ENCODE measurements at regions not wholly inside any gene's neighbourhood (a gene's known extent, or its start where the extent isn't known, plus 50 kb on each side); places are given as distances from the start of the nearest gene placed in this dataset.

GRCh38 chr2:8544171-8544785 lies 137.6 kb upstream of the ID2 start:
- Histone ChIP-seq H3K27me3 (ENCODE audit: insufficient read depth, low read length) (no peaks in the 10 kb centered on the region), H2BK12ac (ENCODE audit: low read length) (peak overlapping the region; percentile 23), H3K36me3 (ENCODE audit: control insufficient read depth in 1 of 2, insufficient read depth in 2 of 2, low read length in 2 of 2) (no peaks in the 10 kb centered on the region), H3K4me3 (ENCODE audit: low read depth, low read length) (no peak overlapping the region), H3K23ac (ENCODE audit: low read length) (no peak overlapping the region), H2BK120ac (ENCODE audit: insufficient read depth, low read length, poor library complexity) (peak overlapping the region; percentile 23), H3K4me2 (ENCODE audit: low read length) (no peak overlapping the region), H3K27ac (ENCODE audit: low read depth, low read length) (no peak overlapping the region), H2BK5ac (ENCODE audit: low read depth, low read length, poor library complexity) (peak overlapping the region; percentile 8), H3K79me1 (ENCODE audit: low read length) (peaks cover 56% of the 10 kb centered on the region), H3K4me1 (ENCODE audit: control insufficient read depth in 1 of 2, insufficient read depth in 2 of 2, low read length in 2 of 2) (peaks cover 52 to 60% of the 10 kb centered on the region in 2 experiments), H4K91ac (ENCODE audit: low read depth, low read length) (peak overlapping the region; percentile 28), H3K14ac (ENCODE audit: low read length) (peak overlapping the region; percentile 16), H3K79me2 (ENCODE audit: control insufficient read depth, insufficient read depth, low read length, poor library complexity) (peaks cover 8% of the 10 kb centered on the region), H3K4ac (ENCODE audit: low read depth, low read length) (no peak overlapping the region), H4K8ac (ENCODE audit: low read depth, low read length) (peak overlapping the region; percentile 3), H3K9ac (ENCODE audit: low read length) (no peak overlapping the region), H2AK5ac (ENCODE audit: low read length) (peak overlapping the region; percentile 66), H2AFZ (ENCODE audit: insufficient read depth, low read length, poor library complexity) (no peak overlapping the region), H3K18ac (ENCODE audit: low read length) (peak overlapping the region; percentile 35), H4K12ac (ENCODE audit: low read depth, low read length) (no peak overlapping the region), H3K9me3 (ENCODE audit: insufficient read depth, low read depth, low read length) (peaks cover 2% of the 10 kb centered on the region)
- DNase-seq = no peak
- no CpG with 5 or more reads among the region's 15 CpGs for WGBS (ENCODE audit: extremely low coverage, insufficient coverage, insufficient read length)

- no peak overlapping the region for H3K4me2 ChIP-seq (ENCODE audit: low read length)
- no peak overlapping the region for H3K23ac ChIP-seq (ENCODE audit: low read length)
- no peak overlapping the region for H3K27ac ChIP-seq (ENCODE audit: low read depth, low read length)
Measured at GRCh38 chr2:8544786-8545694, 136.8 kb upstream of the ID2 start.

DNA sequence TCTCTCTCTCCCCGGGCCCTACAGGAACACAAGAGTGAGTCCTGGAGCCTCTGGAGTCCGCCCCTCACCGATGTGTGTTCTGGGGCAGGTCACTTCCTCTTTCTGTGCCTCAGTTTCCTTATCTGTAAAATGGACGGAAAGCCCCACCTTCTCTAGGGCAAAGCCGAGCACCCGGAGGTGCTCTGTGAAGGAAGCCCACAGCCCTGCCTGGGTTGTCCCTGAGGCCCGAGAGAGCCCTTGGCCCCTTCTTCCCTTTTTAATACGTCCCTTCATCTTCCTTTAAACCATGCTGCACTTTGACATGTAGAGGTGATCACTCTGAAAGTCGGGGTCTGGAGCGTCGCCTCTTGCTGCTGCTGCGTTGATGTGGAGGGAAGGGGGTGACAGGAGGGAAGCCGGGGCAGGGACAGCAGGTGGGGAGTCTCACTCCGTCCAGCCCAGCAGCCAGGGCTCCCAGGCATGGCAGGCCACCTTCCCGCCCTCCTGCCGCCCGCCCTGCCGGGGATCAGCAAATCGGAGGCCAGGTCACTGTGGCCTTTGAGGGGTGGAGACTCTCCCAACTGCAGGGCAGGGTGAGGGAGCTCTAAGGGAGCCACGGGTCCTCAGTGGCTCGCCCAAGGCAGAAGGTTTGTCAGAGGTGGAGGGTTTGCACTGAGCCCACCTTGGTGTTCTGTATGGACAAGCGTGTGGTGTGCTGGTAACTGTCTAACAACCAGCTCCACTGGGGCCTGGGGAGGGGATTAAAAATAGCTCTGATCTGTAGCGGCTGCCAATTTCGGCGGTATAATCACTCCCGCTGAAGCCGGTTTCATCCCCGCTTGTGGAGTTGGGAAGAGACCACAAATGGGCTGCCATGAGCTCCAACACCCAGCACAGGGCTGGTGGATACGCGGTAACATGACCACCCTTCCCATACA lies 135.9 kb upstream of the ID2 start:
- Histone ChIP-seq H3K36me3 (ENCODE audit: control insufficient read depth in 1 of 2, insufficient read depth in 2 of 2, low read length in 2 of 2) (no peaks in the 10 kb centered on the region), H2BK120ac (ENCODE audit: insufficient read depth, low read length, poor library complexity) (peak overlapping the region; percentile 40), H2AFZ (ENCODE audit: insufficient read depth, low read length, poor library complexity) (no peak overlapping the region), H3K23ac (ENCODE audit: low read length) (no peak overlapping the region), H3K27ac (ENCODE audit: low read depth, low read length) (no peak overlapping the region), H3K14ac (ENCODE audit: low read length) (peak overlapping the region; percentile 20), H3K4me2 (ENCODE audit: low read length) (no peak overlapping the region), H3K9me3 (ENCODE audit: insufficient read depth, low read depth, low read length) (peaks cover 2% of the 10 kb centered on the region), H3K18ac (ENCODE audit: low read length) (no peak overlapping the region), H4K91ac (ENCODE audit: low read depth, low read length) (peak overlapping the region; percentile 22), H3K9ac (ENCODE audit: low read length) (no peak overlapping the region), H3K27me3 (ENCODE audit: insufficient read depth, low read length) (no peaks in the 10 kb centered on the region), H3K4me3 (ENCODE audit: low read depth, low read length) (no peak overlapping the region), H3K79me2 (ENCODE audit: control insufficient read depth, insufficient read depth, low read length, poor library complexity) (no peaks in the 10 kb centered on the region), H2BK5ac (ENCODE audit: low read depth, low read length, poor library complexity) (no peak overlapping the region), H2BK12ac (ENCODE audit: low read length) (peak overlapping the region; percentile 56), H4K8ac (ENCODE audit: low read depth, low read length) (no peak overlapping the region), H2AK5ac (ENCODE audit: low read length) (peak overlapping the region; percentile 16), H3K4ac (ENCODE audit: low read depth, low read length) (no peak overlapping the region), H4K12ac (ENCODE audit: low read depth, low read length) (no peak overlapping the region), H3K4me1 (ENCODE audit: control insufficient read depth in 1 of 2, insufficient read depth in 2 of 2, low read length in 2 of 2) (peaks cover 37 to 46% of the 10 kb centered on the region in 2 experiments), H3K79me1 (ENCODE audit: low read length) (peaks cover 42% of the 10 kb centered on the region)
- no CpG with 5 or more reads among the region's 30 CpGs for WGBS (ENCODE audit: extremely low coverage, insufficient coverage, insufficient read length)
- DNase-seq = no peak

More at GRCh38 chr2:8544786-8545694, 136.8 kb upstream of the ID2 start:
- peak overlapping the region; percentile 28 for H4K91ac ChIP-seq (ENCODE audit: low read depth, low read length)
- H2BK120ac ChIP-seq (ENCODE audit: insufficient read depth, low read length, poor library complexity) = peak overlapping the region; percentile 40
- H3K9me3 ChIP-seq (ENCODE audit: insufficient read depth, low read depth, low read length) = peaks cover 2% of the 10 kb centered on the region
- peaks cover 6% of the 10 kb centered on the region for H3K79me2 ChIP-seq (ENCODE audit: control insufficient read depth, insufficient read depth, low read length, poor library complexity)
- no peaks in the 10 kb centered on the region for H3K27me3 ChIP-seq (ENCODE audit: insufficient read depth, low read length)
- H2BK5ac ChIP-seq (ENCODE audit: low read depth, low read length, poor library complexity) = no peak overlapping the region
- H3K79me1 ChIP-seq (ENCODE audit: low read length) = peaks cover 50% of the 10 kb centered on the region
- H3K36me3 ChIP-seq (ENCODE audit: control insufficient read depth in 1 of 2, insufficient read depth in 2 of 2, low read length in 2 of 2) = no peaks in the 10 kb centered on the region
- DNase-seq = peak; percentile 74 to 80
- H2AFZ ChIP-seq (ENCODE audit: insufficient read depth, low read length, poor library complexity) = no peak overlapping the region
- peaks cover 47 to 55% of the 10 kb centered on the region in 2 experiments for H3K4me1 ChIP-seq (ENCODE audit: control insufficient read depth in 1 of 2, insufficient read depth in 2 of 2, low read length in 2 of 2)
- whole genome bisulfite sequencing (ENCODE audit: extremely low coverage, insufficient coverage, insufficient read length) = no CpG with 5 or more reads among the region's 27 CpGs
- no peak overlapping the region for H3K4me3 ChIP-seq (ENCODE audit: low read depth, low read length)
- H3K14ac ChIP-seq (ENCODE audit: low read length) = peak overlapping the region; percentile 2
- no peak overlapping the region for H3K18ac ChIP-seq (ENCODE audit: low read length)
- H3K4ac ChIP-seq (ENCODE audit: low read depth, low read length) = no peak overlapping the region
- H3K9ac ChIP-seq (ENCODE audit: low read length) = no peak overlapping the region
- peak overlapping the region; percentile 57 for H2AK5ac ChIP-seq (ENCODE audit: low read length)
- H4K8ac ChIP-seq (ENCODE audit: low read depth, low read length) = no peak overlapping the region
- no peak overlapping the region for H4K12ac ChIP-seq (ENCODE audit: low read depth, low read length)
- peak overlapping the region; percentile 37 for H2BK12ac ChIP-seq (ENCODE audit: low read length)

Data from trophoblast cell (in vitro differentiated cells and primary cell).